BLaER1 treated with 17β-estradiol and CSF1 and Interleukin-3, amounts not matched to agents 10 nM and 100 nM (cell line): ENCODE measurements at regions not wholly inside any gene's neighbourhood (a gene's known extent, or its start where the extent isn't known, plus 50 kb on each side); places are given as distances from the start of the nearest gene placed in this dataset.
"Not testable (repeated sequence)": the region's sequence is repeated elsewhere in the genome, so short reads cannot be mapped to it uniquely, and the experiment has no call there.

Source experiments
- H3K27ac ChIP-seq, 11 experiments: shearing (Covaris generic); formaldehyde crosslinking; 2 replicates each; pipeline ENCODE4 v1.8.1; 2022
- H3K27me3 ChIP-seq, 11 experiments: shearing (Covaris generic); formaldehyde crosslinking; 2 replicates each; pipeline ENCODE4 v1.8.1; 2022
- H3K36me3 ChIP-seq, 11 experiments: shearing (Covaris generic); formaldehyde crosslinking; 2 replicates each; pipeline ENCODE4 v1.8.1; 2022
- H3K4me1 ChIP-seq, 10 experiments: shearing (Covaris generic); formaldehyde crosslinking; 2 replicates each; pipeline ENCODE4 v1.8.1; 2022
- H3K4me2 ChIP-seq, 11 experiments: shearing (Covaris generic); formaldehyde crosslinking; 2 replicates each; pipeline ENCODE4 v1.8.1; 2022
- H3K4me3 ChIP-seq, 10 experiments: shearing (Covaris generic); formaldehyde crosslinking; 2 replicates each; pipeline ENCODE4 v1.8.1; 2022
- H3K9ac ChIP-seq, 11 experiments: shearing (Covaris generic); formaldehyde crosslinking; 2 replicates each; pipeline ENCODE4 v1.8.1; 2022
- H3K9me3 ChIP-seq, 11 experiments: shearing (Covaris generic); formaldehyde crosslinking; replicated peaks in 1 of 11; 2 replicates each; pipeline ENCODE4 v1.8.1; 2022
- H4K20me1 ChIP-seq, 11 experiments: shearing (Covaris generic); formaldehyde crosslinking; 2 replicates each; pipeline ENCODE4 v1.8.1; 2022
- Cebpa-rat ChIP-seq, 11 experiments: shearing (Covaris generic); IDR thresholded peaks; 2 replicates each; pipeline ENCODE4 v1.8.1; 2022

DNA sequence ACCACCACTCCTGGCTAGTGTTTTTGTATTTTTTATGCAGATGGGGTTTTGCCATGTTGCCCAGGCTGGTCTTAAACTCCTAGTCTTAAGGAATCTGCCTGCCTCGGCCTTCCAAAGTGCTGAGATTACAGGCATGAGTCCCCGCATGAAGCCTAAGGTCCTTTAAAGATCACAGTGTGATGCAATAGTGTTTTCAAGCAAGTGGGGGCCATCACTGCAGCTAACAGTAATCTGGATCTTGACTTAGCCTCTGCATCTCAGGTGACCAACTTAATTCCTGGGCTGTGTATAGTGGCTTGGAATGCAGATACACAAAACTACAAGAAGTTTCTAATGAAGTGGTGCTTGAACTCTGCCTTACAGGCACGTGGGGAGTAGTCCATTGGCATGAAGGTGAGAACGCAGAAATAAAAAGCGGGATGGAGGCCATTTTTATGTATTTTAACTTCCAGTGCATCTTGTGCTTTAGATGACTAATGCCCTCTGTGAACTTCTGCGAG, 334.4 kb upstream of the SPRED2 start:
- no peak overlapping the region for H3K9ac ChIP-seq
- H3K27ac ChIP-seq = no peak overlapping the region
- H3K9me3 ChIP-seq = no peaks in the 10 kb centered on the region
- no peaks in the 10 kb centered on the region for H4K20me1 ChIP-seq
- H3K27me3 ChIP-seq = no peaks in the 10 kb centered on the region
- H3K4me3 ChIP-seq = no peak overlapping the region
- peak in 2 of 11 experiments; percentile 18 to 42; a peak in 2 of 22 replicates for TF ChIP-seq Cebpa-rat (IDR thresholded peaks at IDR 0.05)
- no peaks in the 10 kb centered on the region for H3K4me1 ChIP-seq
- no peak overlapping the region for H3K4me2 ChIP-seq
- no peaks in the 10 kb centered on the region for H3K36me3 ChIP-seq

DNA sequence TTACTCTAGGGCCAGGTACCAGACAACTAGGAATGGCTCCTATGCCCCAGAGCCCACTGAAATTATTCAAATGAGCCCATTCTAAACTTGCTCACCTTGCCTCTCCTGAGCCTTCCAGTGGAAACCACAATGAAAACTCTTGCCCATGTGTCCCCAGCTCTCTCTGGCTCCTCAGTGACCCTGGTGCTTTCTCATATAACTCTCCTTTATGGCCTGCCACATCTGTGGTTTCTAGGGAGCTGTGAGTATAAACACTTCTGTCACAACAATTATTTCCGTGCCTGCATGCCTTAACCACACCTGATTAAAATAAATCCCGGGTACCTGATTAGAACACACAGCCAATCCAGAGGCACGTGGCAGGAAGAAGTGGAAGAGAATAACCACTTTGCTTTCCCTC, 333.0 kb upstream of the SPRED2 start:
- Histone ChIP-seq H3K36me3 (no peaks in the 10 kb centered on the region), H3K4me3 (no peak overlapping the region), H3K27me3 (no peaks in the 10 kb centered on the region), H3K4me1 (no peaks in the 10 kb centered on the region), H3K27ac (no peak overlapping the region), H4K20me1 (no peaks in the 10 kb centered on the region), H3K9ac (no peak overlapping the region), H3K9me3 (no peaks in the 10 kb centered on the region), H3K4me2 (no peak overlapping the region)
- no peak for TF ChIP-seq Cebpa-rat (IDR thresholded peaks at IDR 0.05)

DNA sequence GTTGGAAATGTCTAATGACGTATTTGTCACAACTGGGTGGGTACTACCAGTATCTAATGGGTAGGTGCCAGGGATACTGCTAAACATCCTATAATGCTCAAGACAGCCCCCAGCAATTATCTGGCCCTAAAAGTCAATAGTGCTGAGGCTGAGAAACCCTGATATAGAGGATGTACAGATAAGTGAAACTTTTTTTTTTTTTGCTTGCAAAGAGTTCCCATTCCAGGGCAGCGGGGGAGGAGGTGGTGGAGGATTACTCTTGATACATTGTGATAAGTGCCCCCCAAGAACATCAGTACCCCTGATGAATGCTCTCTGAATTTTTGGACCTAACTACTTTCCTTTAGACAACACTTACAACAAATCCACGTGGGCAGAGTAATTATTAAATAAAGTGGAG, 329.7 kb upstream of the SPRED2 start:
- no peaks in the 10 kb centered on the region for H3K36me3 ChIP-seq
- no peaks in the 10 kb centered on the region for H3K27me3 ChIP-seq
- no peak overlapping the region for H3K9ac ChIP-seq
- H3K27ac ChIP-seq = no peak overlapping the region
- H3K9me3 ChIP-seq = peaks cover 9 to 11% (median 9%) of the 10 kb centered on the region in 11 experiments
- no peak for TF ChIP-seq Cebpa-rat (IDR thresholded peaks at IDR 0.05)
- no peaks in the 10 kb centered on the region for H3K4me1 ChIP-seq
- no peak overlapping the region for H3K4me2 ChIP-seq
- H3K4me3 ChIP-seq = no peak overlapping the region
- no peaks in the 10 kb centered on the region for H4K20me1 ChIP-seq

DNA sequence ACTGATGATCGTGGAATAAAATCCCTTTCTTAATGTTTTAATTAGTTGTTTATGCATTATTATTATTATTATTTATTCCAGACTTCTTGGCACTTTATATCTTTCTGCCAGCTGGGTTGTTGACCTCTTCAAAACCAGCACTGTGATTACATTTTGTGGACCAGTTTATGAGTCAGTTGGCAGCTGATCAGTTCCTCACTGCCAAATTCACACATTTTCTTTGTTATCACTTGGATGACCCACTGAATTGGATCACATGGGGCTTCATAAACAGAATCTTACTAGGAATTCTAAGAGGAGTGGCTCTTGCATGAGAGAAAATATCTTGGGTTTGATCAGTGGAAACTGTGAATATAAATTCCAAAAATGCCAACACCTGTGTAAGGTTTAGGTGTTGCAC, 321.8 kb upstream of the SPRED2 start:
- Histone ChIP-seq H3K36me3 (no peaks in the 10 kb centered on the region), H4K20me1 (no peaks in the 10 kb centered on the region), H3K27me3 (no peaks in the 10 kb centered on the region), H3K4me1 (no peaks in the 10 kb centered on the region), H3K9ac (no peak overlapping the region), H3K4me3 (no peak overlapping the region), H3K27ac (no peak overlapping the region), H3K9me3 (peaks cover 24 to 37% (median 30%) of the 10 kb centered on the region in 11 experiments), H3K4me2 (no peak overlapping the region)
- TF ChIP-seq Cebpa-rat (IDR thresholded peaks at IDR 0.05) = no peak

DNA sequence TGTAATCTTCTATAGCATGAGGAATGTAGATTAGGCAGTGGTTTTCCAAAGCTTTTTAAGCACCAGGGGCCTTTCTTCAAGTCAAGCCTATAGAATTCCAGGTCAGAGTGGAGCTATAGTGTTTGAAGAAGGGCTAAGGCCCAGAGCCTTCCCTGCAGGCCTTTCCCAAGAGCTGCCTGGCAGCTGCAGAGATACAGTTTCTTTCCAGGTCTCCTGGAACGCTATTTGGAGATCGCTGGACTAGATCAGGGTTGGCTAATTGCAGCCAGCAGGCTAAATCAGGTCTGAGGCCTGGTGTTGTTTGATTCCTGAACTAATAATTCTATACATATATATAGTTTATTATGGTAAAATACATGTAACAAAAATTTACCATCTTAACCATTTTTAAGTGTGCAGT, 319.0 kb upstream of the SPRED2 start:
- Histone ChIP-seq H3K36me3 (no peaks in the 10 kb centered on the region), H3K27me3 (no peaks in the 10 kb centered on the region), H3K4me1 (no peaks in the 10 kb centered on the region), H3K9ac (no peak overlapping the region), H3K4me3 (no peak overlapping the region), H3K9me3 (peaks cover 11 to 38% (median 20%) of the 10 kb centered on the region in 11 experiments), H4K20me1 (no peaks in the 10 kb centered on the region), H3K4me2 (no peak overlapping the region), H3K27ac (no peak overlapping the region)
- TF ChIP-seq Cebpa-rat (IDR thresholded peaks at IDR 0.05) = no peak

DNA sequence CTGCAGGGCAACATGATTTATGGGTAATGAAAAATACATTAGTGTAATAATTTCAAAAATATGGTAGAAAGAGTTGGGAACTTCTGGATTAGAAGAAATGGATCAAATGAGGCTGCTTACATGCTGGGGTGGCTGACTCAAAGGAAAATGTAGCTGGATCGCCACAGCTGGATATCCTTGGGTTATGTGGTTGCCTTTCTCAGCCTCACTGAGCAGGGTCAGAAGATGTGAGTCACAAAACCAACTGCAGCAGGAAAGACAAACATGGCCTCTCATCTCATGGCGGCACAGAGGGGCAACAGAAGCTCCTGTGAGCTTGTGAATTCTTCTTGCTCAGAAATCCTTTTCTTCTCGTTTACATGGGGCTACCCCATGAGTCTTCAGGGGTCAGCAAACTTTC, 317.1 kb upstream of the SPRED2 start:
- no peak overlapping the region for H3K9ac ChIP-seq
- no peak overlapping the region for H3K4me2 ChIP-seq
- H3K27ac ChIP-seq = no peak overlapping the region
- H3K27me3 ChIP-seq = no peaks in the 10 kb centered on the region
- H3K4me3 ChIP-seq = no peak overlapping the region
- H3K9me3 ChIP-seq = peaks cover 0 to 22% (median 9%) of the 10 kb centered on the region in 11 experiments; a peak in 16 of 22 replicates
- no peaks in the 10 kb centered on the region for H3K36me3 ChIP-seq
- H4K20me1 ChIP-seq = no peaks in the 10 kb centered on the region
- H3K4me1 ChIP-seq = no peaks in the 10 kb centered on the region
- TF ChIP-seq Cebpa-rat (IDR thresholded peaks at IDR 0.05) = no peak

DNA sequence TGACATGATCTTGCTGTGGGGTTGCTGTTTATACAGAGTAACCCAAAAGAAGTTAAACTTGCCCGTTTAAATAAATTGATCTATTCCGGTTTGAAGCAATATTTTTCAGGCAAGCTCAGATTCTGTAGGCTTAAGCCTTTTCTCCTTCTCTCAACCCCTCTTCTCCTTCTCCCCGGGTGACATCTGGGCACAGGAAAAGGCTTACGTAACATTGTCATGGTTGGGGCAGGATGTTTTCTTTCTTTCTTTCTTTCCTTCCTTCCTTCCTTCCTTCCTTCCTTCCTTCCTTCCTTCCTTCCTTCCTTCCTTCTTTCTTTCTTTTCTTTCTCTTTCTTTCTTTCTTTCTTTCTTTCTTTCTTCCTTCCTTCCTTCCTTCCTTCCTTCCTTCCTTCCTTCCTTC, 315.5 kb upstream of the SPRED2 start:
- H3K9me3 ChIP-seq = peaks cover 0 to 22% (median 9%) of the 10 kb centered on the region in 11 experiments; a peak in 16 of 22 replicates
- H3K9ac ChIP-seq, H3K4me2 ChIP-seq, H3K4me1 ChIP-seq, H3K27me3 ChIP-seq, H3K36me3 ChIP-seq, H4K20me1 ChIP-seq, H3K4me3 ChIP-seq, H3K27ac ChIP-seq: not testable (repeated sequence)

DNA sequence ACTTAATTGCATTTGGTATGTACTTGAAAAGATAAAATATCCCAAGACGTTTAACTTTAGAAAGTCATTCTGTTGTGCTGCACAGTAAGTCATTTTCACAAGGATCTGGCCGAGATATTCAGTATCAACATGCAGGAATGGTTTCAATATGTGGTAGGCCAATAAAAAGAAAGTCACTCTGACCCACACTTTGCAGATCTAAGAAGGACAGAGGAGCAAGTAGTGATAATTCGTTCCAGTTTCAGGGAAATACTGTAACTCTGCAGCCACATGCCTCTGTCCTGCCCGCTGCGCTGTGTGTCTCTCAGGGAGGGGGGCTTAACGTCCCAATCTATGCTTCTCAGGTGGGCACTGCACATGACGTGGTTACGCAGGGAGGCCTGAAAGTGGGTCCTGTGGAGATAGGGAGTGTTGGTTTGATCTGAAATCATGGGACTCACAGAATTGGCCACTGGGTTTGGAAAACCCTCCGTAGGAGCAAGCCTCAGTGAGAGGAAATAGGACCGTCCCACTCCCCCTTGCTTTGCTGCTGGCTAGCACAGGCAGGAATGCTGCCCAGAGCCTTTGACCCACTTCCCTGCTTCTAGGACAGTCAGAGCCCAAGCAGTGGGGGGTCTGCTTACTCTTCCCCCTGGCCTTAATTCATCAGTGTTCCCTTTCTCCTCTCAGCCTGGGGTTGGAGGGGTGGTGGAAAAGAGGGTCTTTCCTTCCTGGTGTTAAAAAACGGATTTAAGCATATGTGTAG, 314.7 kb upstream of the SPRED2 start:
- no peak for TF ChIP-seq Cebpa-rat (IDR thresholded peaks at IDR 0.05)
- Histone ChIP-seq H3K27ac (no peak overlapping the region), H3K4me3 (no peak overlapping the region), H3K36me3 (no peaks in the 10 kb centered on the region), H3K9me3 (peaks cover 0 to 22% (median 9%) of the 10 kb centered on the region in 11 experiments; a peak in 16 of 22 replicates), H3K9ac (no peak overlapping the region), H4K20me1 (no peaks in the 10 kb centered on the region), H3K4me2 (no peak overlapping the region), H3K27me3 (no peaks in the 10 kb centered on the region), H3K4me1 (no peaks in the 10 kb centered on the region)

DNA sequence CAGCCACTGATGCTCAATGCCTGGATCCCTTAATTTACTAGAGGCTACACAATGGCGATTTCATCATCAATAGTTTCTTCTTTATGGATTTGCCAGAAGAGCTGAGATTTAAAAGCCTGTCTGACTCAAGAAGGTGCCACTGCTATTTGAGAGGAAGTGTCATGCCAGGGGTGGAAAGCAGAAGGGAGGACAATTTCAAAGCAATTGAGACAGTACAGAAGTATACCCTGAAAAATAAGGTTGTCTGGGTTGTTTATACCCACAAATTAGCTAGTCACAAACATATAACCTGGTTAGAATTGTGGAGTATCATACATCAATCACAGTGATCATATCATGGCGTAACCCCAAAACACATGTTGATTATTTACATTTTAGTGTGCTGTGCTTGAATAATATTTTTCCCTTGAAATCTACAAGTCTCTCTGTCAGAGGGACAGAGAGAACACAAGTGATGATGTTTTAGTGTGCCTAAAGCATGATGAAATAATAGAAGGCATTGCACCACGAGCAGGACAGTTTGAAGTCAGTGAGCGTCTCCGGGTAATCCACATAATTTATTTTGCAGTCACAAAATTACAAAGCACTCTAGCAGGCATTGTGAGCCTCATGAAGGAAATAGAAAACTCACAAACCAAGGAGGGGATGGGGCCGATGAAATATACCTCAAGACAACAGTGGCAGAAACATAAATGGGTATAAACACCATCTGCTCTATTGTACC, 312.2 kb upstream of the SPRED2 start:
- TF ChIP-seq Cebpa-rat (IDR thresholded peaks at IDR 0.05) = no peak
- Histone ChIP-seq H3K4me3 (no peak overlapping the region), H3K4me2 (no peak overlapping the region), H4K20me1 (no peaks in the 10 kb centered on the region), H3K9ac (no peak overlapping the region), H3K27me3 (no peaks in the 10 kb centered on the region), H3K27ac (no peak overlapping the region), H3K36me3 (no peaks in the 10 kb centered on the region), H3K4me1 (no peaks in the 10 kb centered on the region), H3K9me3 (peaks cover 0 to 22% (median 9%) of the 10 kb centered on the region in 11 experiments; a peak in 16 of 22 replicates)
